HG03558 (cell line): ENCODE measurements at regions not wholly inside any gene's neighbourhood (a gene's known extent, or its start where the extent isn't known, plus 50 kb on each side); places are given as distances from the start of the nearest gene placed in this dataset.
A peak's percentile ranks its signal among the peaks of the same experiment; 100 is the strongest.

Experiments used
- ATAC-seq: cut with Tn5 transposase; IDR thresholded peaks from one replicate; pipeline ENCODE4 v1.9.1; 2021; ENCODE audit warnings: moderate number of reproducible peaks; ENCODE audit not compliant: unreplicated experiment; ENCODE audit errors: extremely low read depth

DNA sequence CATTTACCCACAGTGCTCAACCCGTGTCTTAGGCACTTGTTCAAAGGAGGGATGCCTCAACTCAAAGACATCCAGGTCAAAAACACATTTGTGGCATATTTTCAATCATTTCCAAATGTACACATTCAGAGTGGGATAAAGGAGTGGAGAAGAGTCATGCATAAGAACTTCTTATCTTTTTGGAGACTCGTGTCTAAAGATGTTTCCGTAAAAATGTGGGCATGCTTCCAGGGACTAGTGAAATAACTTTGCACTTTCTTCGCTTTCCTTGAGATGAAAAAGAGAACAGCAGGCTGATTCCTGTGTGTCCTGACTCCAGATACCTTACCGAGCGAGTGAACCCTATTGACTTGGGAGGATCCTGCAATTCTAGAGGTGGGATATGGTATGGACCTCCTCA lies 256.6 kb upstream of the KCNJ16 start:
- ATAC-seq: no peak

DNA sequence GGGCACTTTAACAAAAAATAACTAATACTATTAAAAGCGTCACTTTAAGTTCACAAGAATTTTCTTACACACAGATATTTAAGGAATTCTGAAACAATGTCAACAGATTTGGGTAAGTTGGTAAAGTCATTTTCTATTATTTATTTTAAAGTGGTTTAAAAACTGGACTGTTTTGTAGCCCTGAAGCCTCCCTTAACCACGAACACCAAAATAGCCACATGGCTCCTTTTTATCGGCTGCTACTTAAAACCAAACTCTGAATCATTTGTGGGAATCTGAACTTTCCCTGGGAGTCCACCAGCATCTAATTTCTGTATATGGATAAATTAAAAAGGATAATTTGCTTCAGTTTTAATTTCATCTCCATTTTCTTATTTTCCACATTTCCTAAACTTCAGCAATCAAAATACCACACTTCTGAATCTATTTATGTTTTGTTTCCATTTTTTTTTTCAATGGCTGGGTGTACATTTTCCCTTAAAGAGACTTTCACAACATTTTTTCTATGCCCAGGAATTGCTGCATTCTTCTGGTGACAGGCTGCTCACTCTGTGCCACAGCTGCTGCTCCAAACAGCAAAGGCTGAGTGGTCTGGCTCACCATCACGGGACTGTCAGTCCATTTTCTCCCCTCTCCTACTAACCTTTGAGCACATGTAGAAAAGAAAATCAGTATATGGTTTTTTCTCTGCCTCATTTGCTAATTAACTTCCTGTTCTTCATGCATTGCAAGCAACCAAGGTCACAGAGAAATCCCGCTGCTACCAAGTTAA lies 255.5 kb upstream of the KCNJ16 start:
- no peak for ATAC-seq

DNA sequence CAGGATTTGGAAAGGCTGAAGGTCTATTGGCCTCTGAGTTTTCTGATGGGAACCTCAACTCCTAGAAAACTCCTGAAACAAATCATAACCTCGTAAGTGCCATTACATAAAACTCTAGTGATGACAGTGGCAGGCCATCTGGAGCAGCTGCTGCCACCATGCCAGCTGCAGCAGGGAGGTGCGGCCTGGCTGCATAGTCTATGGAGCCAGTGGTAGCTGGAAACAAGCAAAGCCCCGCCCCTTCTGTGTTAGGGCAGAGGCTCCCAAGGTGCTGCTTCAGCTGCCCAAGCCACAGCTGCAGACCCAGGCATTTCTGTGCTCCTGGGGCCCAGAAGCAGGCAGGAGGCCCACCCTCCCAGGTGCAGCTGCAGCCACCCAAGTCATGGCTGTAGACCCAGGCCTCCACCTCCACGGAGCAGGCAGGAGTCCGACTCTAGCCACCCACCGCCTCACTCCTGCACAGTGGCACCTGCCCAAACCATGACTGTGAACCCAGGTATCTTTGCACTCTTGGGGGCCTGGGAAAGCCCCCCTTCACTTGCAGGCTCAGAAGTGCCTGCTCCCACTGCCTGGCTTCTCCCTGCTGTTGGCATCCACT lies 254.1 kb upstream of the KCNJ16 start:
- ATAC-seq: no peak

DNA sequence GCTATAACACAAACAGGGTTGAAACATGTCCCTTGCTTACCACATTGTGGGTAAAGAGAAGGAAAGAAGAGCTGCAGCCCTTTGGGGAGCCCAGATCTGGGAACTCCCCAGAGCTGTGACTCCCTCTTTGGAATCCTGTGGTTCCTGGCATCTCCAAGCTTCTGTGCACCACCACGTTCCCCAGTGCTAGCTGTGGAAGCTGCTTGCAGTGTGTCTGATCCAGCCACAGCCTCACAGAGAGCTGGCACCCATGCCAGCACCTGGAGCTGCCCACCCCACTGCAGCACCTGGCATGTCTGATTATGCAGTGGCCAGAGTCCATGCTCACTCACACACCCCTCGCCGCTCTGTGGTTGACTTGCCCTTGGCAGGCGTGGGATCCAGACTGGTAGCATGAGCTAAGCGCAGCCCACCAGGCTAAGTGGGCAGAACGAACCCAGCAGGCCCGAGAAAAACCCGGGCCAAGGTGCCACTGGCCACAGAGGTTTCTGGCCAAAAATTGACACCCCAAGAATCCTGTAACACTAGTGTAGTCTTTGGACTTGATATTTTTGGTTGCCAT lies 252.6 kb upstream of the KCNJ16 start:
- ATAC-seq: no peak

DNA sequence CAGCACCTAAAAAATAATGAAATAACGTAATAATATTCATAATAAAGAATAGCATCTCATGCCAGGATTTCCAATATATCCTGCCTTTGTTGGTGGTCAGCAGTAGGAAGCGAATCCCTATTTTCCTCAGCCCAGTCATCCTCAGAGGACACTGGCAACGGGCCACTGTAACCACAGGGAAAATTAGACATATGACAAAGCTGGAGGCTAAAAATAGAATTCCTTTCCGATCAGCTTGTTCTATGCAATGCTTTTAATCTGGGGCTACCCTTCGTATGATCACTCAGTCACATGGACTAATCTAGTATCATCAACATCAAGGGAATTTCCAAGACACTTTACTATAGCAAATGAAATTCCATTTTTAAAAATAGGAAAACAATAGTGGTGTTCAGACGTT lies 246.9 kb upstream of the KCNJ16 start:
- ATAC-seq: no peak

DNA sequence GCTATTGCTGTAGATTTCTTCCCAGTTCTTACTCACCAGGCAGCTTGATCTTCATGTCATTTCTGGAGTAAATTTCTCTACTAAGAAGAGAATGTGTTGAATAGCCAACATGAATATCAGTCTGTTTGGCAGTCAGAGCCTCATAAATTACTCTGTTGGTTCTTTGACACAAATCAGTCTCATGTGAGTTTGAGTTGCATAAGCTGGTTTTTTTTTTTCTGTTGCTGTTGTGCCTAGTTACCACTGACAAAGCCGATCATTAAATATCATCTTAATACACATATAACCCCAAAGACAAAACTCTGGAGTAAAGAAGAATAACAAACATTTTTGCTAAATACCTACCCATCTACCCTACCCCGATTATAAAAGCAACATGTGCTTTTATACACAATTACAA lies 240.5 kb upstream of the KCNJ16 start:
- no peak for ATAC-seq

DNA sequence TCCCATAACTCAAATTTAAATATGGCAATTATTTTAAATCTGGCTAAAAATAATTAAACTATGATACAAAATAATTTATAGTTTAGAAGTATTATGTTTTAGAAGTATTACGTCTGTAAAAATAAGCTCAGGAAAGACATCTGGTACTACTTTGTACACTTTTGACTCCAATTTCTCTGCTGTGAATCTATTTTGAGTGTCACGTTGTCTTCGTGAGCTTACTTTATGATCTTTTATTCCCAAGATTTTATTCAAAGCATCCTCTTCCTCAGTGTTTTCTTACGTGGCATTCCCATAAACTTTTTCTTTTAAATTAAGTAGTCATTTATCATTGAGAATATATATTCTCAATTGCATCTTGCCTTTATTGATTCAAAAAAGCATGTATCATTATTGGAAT lies 223.3 kb upstream of the KCNJ16 start:
- ATAC-seq: no peak

DNA sequence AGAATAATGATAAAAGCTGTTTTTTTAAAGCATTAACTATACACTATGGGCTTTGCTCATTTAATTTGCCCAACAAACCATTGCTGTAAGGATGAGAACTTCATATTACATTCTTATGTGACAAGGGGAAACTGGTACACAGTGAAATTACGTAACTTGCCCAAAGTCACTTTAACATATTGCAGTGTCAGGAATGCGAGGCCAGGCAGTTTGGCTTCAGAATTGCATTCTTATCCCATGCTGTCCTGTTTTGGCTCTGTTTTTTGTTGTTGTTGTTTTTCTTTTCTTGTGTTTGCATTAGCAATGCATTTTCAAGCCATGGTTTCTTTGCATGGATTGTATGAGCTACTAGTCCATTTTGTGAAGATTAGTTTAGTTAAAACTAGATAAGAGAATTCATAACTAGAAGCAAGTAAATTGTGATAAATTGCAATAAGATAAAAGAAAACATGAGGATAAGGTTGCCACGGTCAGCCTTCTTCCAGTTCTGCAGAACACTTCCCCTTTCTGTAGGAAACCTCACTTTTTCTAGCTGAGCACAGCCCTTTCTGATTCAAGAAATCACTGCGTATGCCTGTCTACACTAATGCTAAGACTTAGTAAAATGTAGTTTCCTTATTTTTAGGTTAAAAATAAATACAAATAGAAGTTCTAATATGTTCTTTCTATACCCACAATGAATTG lies 221.3 kb upstream of the KCNJ16 start:
- no peak for ATAC-seq

DNA sequence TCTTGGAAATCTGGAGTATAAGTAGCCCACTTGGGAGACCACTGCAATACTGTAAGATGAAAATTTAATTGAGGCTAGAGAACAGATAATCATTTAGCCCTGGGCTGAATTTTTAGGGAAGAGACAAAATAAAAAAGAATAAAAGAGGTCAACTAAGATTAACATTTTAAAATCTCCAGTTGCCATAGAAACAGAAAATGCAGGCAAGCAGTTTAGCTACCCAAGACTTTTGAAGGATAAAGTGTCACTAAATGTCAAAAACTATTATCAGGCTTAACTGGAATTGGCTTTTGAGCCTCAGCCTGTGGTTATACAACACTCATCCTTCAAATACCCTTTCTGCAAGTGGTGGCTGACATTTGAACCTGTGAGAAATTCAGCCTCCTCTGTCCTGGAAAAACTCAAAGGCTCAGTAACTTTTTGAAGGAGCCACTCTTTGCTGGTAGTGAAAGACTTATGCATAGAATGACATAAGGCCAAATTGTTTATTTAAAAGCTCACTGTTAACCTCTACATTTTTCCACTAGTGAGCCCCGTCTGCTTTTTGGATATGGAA lies 220.7 kb upstream of the KCNJ16 start:
- ATAC-seq: no peak

DNA sequence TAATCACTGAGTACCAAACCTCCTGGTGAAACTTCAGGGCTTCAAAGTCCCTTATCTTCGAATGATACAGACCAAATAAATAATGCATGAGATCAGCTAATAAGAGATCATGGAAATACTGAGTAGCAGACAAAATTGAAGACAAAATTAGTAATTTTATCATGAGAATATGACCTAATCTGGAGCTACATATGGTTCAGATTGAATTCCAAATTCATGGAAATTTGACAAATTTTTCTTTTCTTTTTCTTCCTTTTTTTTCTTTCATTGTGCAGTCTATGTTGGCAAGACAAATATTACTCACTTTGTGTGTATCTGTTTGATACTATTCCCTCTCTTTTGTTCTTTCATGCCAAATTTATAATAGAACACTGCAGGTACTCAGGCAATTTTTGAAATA lies 218.1 kb upstream of the KCNJ16 start:
- no peak for ATAC-seq

DNA sequence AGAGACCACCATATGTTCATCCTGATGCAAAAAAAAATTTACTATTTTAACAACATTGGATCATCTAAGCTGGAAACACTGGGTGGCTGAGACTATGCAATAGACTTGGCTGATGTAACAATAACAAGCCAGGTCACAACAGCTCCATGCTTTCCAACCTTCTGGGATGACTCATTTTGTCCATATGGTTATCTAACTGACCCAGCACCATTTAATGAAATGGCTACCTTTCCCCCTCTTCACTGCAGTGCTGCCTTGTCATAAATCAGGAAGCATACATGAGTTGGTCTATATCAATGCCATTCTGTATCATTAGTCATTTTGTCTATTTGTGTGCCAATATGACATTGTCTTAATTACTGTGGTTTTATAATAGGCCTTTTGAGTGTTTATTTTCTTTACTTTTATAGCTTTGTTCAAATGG lies 217.6 kb upstream of the KCNJ16 start:
- ATAC-seq: no peak

DNA sequence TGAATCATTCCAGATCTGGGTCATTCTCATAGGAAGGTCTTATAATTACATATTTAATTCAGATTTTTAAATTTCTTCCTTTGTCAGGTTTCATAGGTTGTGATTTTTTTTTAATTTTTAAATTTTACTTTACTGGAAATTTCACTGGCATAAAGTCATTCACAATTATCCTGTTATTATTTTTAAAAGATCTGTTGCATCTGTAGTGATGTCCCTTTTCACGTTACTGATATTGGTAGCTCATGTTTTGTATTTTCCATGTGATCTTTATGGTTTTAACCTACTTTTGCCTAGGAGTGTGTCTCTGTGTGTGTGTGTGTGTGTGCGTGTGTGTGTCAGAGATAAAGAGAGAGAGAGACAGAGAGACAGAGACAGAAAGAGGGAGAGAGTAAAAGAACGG lies 216.6 kb upstream of the KCNJ16 start:
- no peak for ATAC-seq

DNA sequence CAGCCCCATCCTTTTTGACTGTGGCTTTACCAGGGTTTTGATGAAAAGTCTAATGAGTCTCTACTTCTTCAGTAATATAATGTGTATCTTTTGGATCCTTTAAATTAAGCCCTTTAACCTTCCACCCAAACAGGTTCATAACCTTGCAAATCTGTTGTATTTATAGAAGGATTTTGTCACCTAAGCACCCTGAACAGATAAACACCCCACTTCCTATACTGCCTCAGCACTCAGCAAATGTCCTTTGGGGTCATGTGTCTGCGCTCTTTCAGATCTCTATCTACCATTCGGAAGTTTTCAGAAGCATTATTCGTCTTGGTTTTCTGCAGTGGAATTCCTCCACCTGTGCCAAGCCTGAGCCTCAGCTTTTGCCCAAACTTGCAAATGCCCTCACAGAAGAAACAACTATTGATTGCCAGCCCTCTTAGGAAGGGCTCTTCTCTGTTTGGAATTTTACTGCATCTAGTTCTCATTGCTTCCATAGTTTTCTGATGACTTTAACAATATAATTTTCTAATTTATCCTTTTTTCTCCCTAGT lies 214.8 kb upstream of the KCNJ16 start:
- ATAC-seq: no peak

DNA sequence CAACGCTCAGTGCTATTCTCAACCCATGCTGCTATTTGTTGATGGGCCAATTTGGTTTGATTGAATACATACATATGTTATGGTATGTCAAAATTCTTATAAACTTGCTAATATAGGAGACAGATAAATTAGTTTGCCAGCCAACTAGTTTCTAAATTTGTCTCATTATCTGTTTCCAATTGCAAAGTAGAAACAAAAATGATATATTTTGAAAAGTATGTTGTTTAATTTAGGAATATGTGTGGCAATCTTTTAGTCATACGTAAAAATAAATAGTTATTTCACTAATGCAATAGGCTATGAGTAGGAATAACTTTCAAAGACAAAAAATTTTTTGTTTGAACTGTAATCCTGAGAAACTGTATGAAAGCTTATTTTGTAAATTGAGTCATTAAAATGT lies 210.6 kb upstream of the KCNJ16 start:
- no peak for ATAC-seq

DNA sequence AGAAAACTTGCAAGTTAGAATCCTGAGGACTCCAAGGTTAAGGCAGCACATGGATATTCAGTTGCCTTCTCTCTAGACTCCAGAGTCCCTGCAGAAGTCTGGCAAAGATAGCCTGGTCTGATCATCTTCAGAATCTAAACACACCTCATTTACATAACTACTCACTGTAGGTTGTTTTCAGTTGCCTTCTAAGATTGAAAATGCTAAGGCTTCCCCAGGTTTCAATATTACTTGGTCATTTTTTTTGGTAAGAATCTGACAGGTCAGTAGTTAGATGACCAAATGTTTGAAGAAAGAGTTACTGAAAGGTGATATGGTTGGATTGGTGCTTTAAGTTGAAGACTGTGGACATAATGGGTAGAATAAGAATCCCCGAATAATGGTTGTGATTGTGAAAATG lies 205.4 kb upstream of the KCNJ16 start:
- ATAC-seq: peak; percentile 77

DNA sequence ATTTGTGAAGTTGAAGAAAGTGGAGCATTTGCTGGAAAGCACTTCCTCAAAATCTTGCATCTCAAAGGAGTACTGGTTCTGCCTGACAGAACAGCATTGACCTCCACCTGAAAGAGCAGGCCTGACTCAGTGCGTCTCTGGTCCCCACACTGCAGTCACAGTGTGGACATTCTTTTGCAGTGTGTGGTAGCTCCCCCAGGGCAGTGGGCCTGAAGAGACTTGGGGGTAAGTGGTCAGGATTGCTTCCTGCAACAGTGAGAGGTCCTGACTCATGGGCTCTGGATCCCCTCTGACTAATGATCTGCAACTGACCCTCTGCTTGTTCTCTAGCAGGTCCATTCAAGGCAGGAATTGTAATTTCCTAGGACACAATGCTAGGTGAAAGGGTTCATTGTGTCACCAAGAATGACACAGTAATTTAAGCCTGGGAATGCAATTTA lies 204.9 kb upstream of the KCNJ16 start:
- peak; percentile 37 for ATAC-seq

DNA sequence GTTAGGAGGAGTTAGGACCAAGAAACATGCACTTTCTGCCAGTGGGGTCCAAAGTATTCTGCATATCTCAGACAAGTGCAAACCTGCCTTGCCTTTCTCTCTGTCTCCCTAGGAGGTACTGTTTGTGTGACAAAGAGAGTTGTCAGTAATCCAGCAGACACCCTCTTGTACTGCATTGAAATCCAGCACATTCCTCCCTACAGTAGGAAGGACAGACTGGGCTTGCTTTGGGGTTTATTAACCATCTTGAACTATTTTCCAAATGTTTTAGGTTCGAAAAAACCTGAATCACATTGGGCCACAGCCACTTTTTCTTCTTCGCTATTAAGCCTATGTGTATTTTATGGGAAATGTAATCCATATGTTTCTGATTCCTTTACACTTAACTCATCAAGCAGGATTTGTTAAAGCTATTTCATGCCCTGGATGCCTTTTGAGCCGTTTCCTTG lies 204.2 kb upstream of the KCNJ16 start:
- no peak for ATAC-seq

DNA sequence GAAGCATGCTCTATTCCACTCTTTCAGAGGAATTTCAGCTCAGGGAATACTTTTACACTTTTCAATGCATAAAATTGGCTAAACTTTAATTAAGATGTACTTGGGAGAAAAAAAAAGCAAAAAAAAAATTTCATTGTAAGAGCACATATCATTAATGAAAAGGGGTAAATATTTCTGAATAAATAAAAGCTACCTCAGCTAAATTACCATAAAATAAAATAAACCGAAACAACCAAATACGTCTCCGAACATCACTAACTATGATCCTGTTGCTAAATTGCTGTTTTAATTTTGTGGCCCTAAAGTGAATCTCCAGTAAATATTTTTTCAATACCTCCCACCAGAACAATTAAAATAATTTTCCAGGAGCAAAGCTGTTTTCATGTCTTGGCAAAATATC lies 203.7 kb upstream of the KCNJ16 start:
- ATAC-seq: no peak

DNA sequence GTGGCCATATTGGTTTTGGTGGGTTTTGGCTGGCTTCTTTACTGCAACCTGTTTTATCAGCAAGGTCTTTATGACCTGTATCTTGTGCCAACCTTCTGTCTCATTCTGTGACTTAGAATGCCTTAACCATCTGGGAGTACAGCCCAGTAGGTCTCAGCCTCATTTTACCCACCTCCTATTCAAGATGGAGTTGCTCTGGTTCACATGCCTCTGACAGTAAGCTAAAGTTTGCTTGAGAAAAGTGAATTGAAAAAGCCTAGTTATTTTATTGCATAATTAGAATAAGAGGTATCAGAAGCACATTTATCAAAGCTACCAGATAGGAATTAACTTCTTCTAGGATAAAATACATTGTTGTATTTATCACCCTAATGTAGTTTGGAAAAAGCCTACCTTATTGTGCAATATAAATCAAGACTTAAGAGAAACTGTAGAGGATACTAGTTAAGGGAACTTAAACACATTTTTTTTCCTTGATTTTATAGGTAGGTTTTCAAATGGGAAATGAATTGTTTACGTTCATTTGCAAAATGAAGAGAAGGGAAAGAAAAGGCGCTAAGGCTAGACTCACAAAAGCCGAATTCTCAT lies 202.3 kb upstream of the KCNJ16 start:
- no peak for ATAC-seq

DNA sequence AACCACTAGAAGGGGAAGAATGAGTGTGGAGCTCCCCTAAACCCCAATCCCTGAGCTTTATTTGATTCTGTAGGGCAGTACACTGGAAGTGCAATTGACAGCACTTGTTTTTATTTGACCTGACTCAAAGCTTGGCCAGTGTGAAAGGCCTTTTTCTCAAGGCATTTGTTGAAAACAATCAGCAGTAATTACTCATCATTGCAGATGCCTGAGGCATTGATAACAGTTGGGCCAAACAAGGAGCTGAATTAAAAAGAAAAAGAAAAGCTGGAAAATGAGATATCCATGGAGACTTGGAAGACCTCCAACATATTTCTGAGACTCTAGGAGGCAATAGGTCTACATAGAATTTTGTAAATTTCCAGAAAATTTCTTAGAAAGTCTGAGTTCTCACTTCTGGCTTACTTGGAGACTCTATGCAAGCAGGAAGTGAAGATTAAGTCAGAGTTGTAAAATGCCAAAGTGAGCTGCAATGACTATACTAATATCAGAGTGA lies 200.8 kb upstream of the KCNJ16 start:
- no peak for ATAC-seq
